ENCODE measurements at regions not wholly inside any gene's neighbourhood (a gene's known extent, or its start where the extent isn't known, plus 50 kb on each side); places are given as distances from the start of the nearest gene placed in this dataset.

- 73% methylated on average over 3 of the region's 3 CpGs for WGBS (ENCODE audit: missing lambda C conversion rate)
- ChIA-PET CTCF (interaction anchor here (1.6 kb wide), 1 partner anchor 9 kb away, joined by 5 read pairs; no protein-coding TSS in a partner anchor), POLR2A (no interaction called here)
- H3K4me3 ChIP-seq = no peak overlapping the region
- H3K27ac ChIP-seq = no peak overlapping the region
- no peak overlapping the region for H3K4me2 ChIP-seq
- DNase-seq (ENCODE audit: low read depth in 1 of 2, low spot score in 1 of 2) = no peak
- no peaks in the 10 kb centered on the region; the same call in 2 of the 3 replicates for H3K4me1 ChIP-seq
- ATAC-seq = no peak
- TF ChIP-seq RCOR1 (IDR thresholded peaks at IDR 0.05; ENCODE audit: low read depth, low read length) = no peak
- H3K9me3 ChIP-seq = no peaks in the 10 kb centered on the region
- no peak for FAIRE-seq
Observed at GRCh38 chr17:27974045-27974436, 68.4 kb upstream of the NLK start.

GRCh38 chr17:27974531-27975145 is 67.8 kb upstream of the NLK start:
- DNase-seq (ENCODE audit: low read depth in 1 of 2, low spot score in 1 of 2) (no peak), ATAC-seq (peak; percentile 30 to 35; a peak in 4 of 6 replicates), FAIRE-seq (no peak)
- 45% methylated on average over 6 of the region's 6 CpGs for WGBS (ENCODE audit: missing lambda C conversion rate)
- Histone ChIP-seq H3K27ac (no peak overlapping the region), H3K4me3 (no peak overlapping the region), H3K9me3 (no peaks in the 10 kb centered on the region), H3K4me1 (no peaks in the 10 kb centered on the region; the same call in 2 of the 3 replicates), H3K4me2 (no peak overlapping the region)
- ChIA-PET CTCF (interaction anchor here (1.0 to 1.6 kb wide), 2 partner anchors 10 to 15 kb away, joined by 3 to 5 read pairs; no protein-coding TSS in a partner anchor), POLR2A (no interaction called here)
- no peak for TF ChIP-seq HOXA7 (CRISPR knock-in tag; IDR thresholded peaks at IDR 0.05)
- no peak for TF ChIP-seq ZFP36 (IDR thresholded peaks at IDR 0.05; ENCODE audit: borderline replicate concordance, partially characterized antibody)
- no peak for TF ChIP-seq ELK1 (IDR thresholded peaks at IDR 0.05; ENCODE audit: low read depth, low read length)
- no peak for TF ChIP-seq MAX (IDR thresholded peaks at IDR 0.05)
- no peak for TF ChIP-seq KDM1A (IDR thresholded peaks at IDR 0.05; ENCODE audit: low read depth)
- TF ChIP-seq TP53 (CRISPR knock-in tag; IDR thresholded peaks at IDR 0.05) = no peak
- TF ChIP-seq BHLHE40 (IDR thresholded peaks at IDR 0.05; ENCODE audit: low read depth, low read length) = no peak
- no peak for TF ChIP-seq NPAS2 (CRISPR knock-in tag; IDR thresholded peaks at IDR 0.05; ENCODE audit: borderline replicate concordance)
- no peak for TF ChIP-seq ZC3H11A (IDR thresholded peaks at IDR 0.05)

- CTCF ChIA-PET = interaction anchor here (1.0 to 1.6 kb wide), 3 partner anchors 11 to 82 kb away, joined by 3 to 5 read pairs (median 3); no protein-coding TSS in a partner anchor
- 38% methylated on average over 6 of the region's 6 CpGs for WGBS (ENCODE audit: missing lambda C conversion rate)
- POLR2A ChIA-PET = no interaction called here
- no peaks in the 10 kb centered on the region for H3K9me3 ChIP-seq
- TF ChIP-seq NFE2L2 (conservative IDR thresholded peaks at IDR 0.05; ENCODE audit: low read length) (no peak), KDM1A (IDR thresholded peaks at IDR 0.05; ENCODE audit: low read depth) (no peak)
- no peak overlapping the region for H3K4me2 ChIP-seq
- peak; percentile 47 to 49; a peak in 2 of 6 replicates for ATAC-seq
- DNase-seq (ENCODE audit: low read depth in 1 of 2, low spot score in 1 of 2) = no peak
- H3K4me3 ChIP-seq = no peak overlapping the region
- FAIRE-seq = no peak
- peaks cover 7% of the 10 kb centered on the region; the same call in 2 of the 3 replicates for H3K4me1 ChIP-seq
- no peak overlapping the region for H3K27ac ChIP-seq
Observed at GRCh38 chr17:27975146-27976011, 67.1 kb upstream of the NLK start.

- Histone ChIP-seq H3K4me3 (no peak overlapping the region), H3K27ac (no peak overlapping the region), H3K9me3 (no peaks in the 10 kb centered on the region), H3K4me2 (no peak overlapping the region), H3K4me1 (peaks cover 10% of the 10 kb centered on the region; the same call in 2 of the 3 replicates)
- 57% methylated on average over 3 of the region's 3 CpGs for WGBS (ENCODE audit: missing lambda C conversion rate)
- TF ChIP-seq NR3C1 (IDR thresholded peaks at IDR 0.05) (no peak), CEBPB (IDR thresholded peaks at IDR 0.05) (no peak), KDM1A (IDR thresholded peaks at IDR 0.05; ENCODE audit: low read depth) (no peak), CBX2 (IDR thresholded peaks at IDR 0.05; ENCODE audit: borderline replicate concordance, low read depth) (no peak), HES2 (IDR thresholded peaks at IDR 0.05) (no peak), CBX8 (IDR thresholded peaks at IDR 0.05) (no peak), EP300 (IDR thresholded peaks at IDR 0.05) (no peak), ELK1 (IDR thresholded peaks at IDR 0.05; ENCODE audit: low read depth, low read length) (no peak), PBX3 (IDR thresholded peaks at IDR 0.05) (no peak), POLR2A (IDR thresholded peaks at IDR 0.05; ENCODE audit: low read length) (no peak), PHF8 (IDR thresholded peaks at IDR 0.05; ENCODE audit: borderline replicate concordance, low read depth) (no peak), TFCP2L1 (CRISPR knock-in tag; IDR thresholded peaks at IDR 0.05) (no peak), SMC3 (IDR thresholded peaks at IDR 0.05) (no peak)
- ATAC-seq = no peak
- ChIA-PET POLR2A (no interaction called here), CTCF (no interaction called here)
- FAIRE-seq = no peak
- no peak for DNase-seq (ENCODE audit: low read depth in 1 of 2, low spot score in 1 of 2)
Observed at GRCh38 chr17:27976331-27976730, 66.1 kb upstream of the NLK start.
